OCI-LY1 (cell line): ENCODE measurements at regions not wholly inside any gene's neighbourhood (a gene's known extent, or its start where the extent isn't known, plus 50 kb on each side); places are given as distances from the start of the nearest gene placed in this dataset.

Experiments
- H2AFZ ChIP-seq: fragments of 200-600 bp; sonication (generic), shearing (Covaris generic); 2 replicates; pipeline ENCODE4 v1.6.0; 2014; ENCODE audit warnings: antibody characterized with exemption, mild to moderate bottlenecking, low read length
- H3F3A ChIP-seq: fragments of 200-600 bp; sonication (generic), shearing (Covaris generic); 2 replicates; pipeline ENCODE4 v1.6.0; 2014; ENCODE audit warnings: mild to moderate bottlenecking, antibody characterized with exemption, low read length, moderate library complexity; ENCODE audit not compliant: insufficient read depth
- H3K27ac ChIP-seq: fragments of 200-600 bp; sonication (generic); 2 replicates; pipeline ENCODE4 v1.5.1; 2014; ENCODE audit warnings: low read length, mixed run types, mild to moderate bottlenecking, low read depth; ENCODE audit not compliant: poor library complexity, severe bottlenecking
- H3K27me3 ChIP-seq: fragments of 200-600 bp; sonication (generic); 2 replicates; pipeline ENCODE4 v1.6.0; 2014; ENCODE audit warnings: antibody characterized with exemption, mild to moderate bottlenecking, low read length, moderate library complexity; ENCODE audit not compliant: insufficient read depth
- H3K36me3 ChIP-seq: fragments of 200-600 bp; sonication (generic); 2 replicates; pipeline ENCODE4 v1.6.1; 2014; ENCODE audit warnings: mild to moderate bottlenecking, antibody characterized with exemption, low read length, moderate library complexity, mixed read lengths; ENCODE audit not compliant: insufficient read depth
- H3K4me1 ChIP-seq: fragments of 200-600 bp; sonication (generic); 2 replicates; pipeline ENCODE4 v1.5.1; 2014; ENCODE audit warnings: mild to moderate bottlenecking, low read length, moderate library complexity; ENCODE audit not compliant: insufficient read depth, severe bottlenecking
- H3K4me2 ChIP-seq: fragments of 200-600 bp; sonication (generic), shearing (Covaris generic); 2 replicates; pipeline ENCODE4 v1.6.1; 2014; ENCODE audit warnings: low read length
- H3K4me3 ChIP-seq: fragments of 200-600 bp; sonication (generic); 2 replicates; pipeline ENCODE4 v1.5.1; 2014; ENCODE audit warnings: low read length, low read depth, mild to moderate bottlenecking, mixed read lengths; ENCODE audit not compliant: poor library complexity, severe bottlenecking
- H3K79me2 ChIP-seq: fragments of 200-600 bp; shearing (Covaris generic); 2 replicates; pipeline ENCODE4 v1.6.1; 2016; ENCODE audit warnings: mixed run types, low read length, mixed read lengths; ENCODE audit not compliant: insufficient read depth
- H3K9ac ChIP-seq: fragments of 200-600 bp; sonication (generic), shearing (Covaris generic); 2 replicates; pipeline ENCODE4 v1.6.1; 2014; ENCODE audit warnings: mild to moderate bottlenecking, low read length, mixed read lengths
- H3K9me2 ChIP-seq: fragments of 200-600 bp; sonication (generic), shearing (Covaris generic); 2 replicates; pipeline ENCODE4 v1.6.1; 2014; ENCODE audit warnings: low read depth, mild to moderate bottlenecking, low read length, mixed read lengths
- H3K9me3 ChIP-seq: fragments of 200-600 bp; shearing (Covaris generic); 2 replicates; pipeline ENCODE4 v1.6.1; 2014; ENCODE audit warnings: low read length, mixed read lengths
- H4K20me1 ChIP-seq: fragments of 200-600 bp; sonication (generic), shearing (Covaris generic); 2 replicates; pipeline ENCODE4 v1.6.0; 2016; ENCODE audit warnings: mild to moderate bottlenecking, low read length; ENCODE audit not compliant: insufficient read depth
- CTCF ChIP-seq: fragments of 200-600 bp; sonication (generic), shearing (Covaris generic); IDR thresholded peaks from 2 replicates; pipeline ENCODE4 v1.5.1; 2017; ENCODE audit warnings: mild to moderate bottlenecking, antibody characterized with exemption, low read length, moderate library complexity, mixed read lengths
- EZH2 ChIP-seq: fragments of 200-600 bp; sonication (generic), shearing (Covaris generic); IDR thresholded peaks from 2 replicates; pipeline ENCODE4 v1.8.0; 2017; ENCODE audit warnings: borderline replicate concordance, mixed run types, mild to moderate bottlenecking, antibody characterized with exemption, low read length, moderate library complexity, mixed read lengths

GRCh38 chr2:173740639-173741038 is 224.5 kb downstream of the SP3 start:
- Histone ChIP-seq H3K27ac (no peak overlapping the region), H3K36me3 (no peaks in the 10 kb centered on the region), H3K9ac (no peak overlapping the region), H3K4me3 (no peak overlapping the region), H2AFZ (no peak overlapping the region), H3K9me2 (no peaks in the 10 kb centered on the region), H3K9me3 (no peaks in the 10 kb centered on the region), H3K4me2 (no peak overlapping the region), H3F3A (no peaks in the 10 kb centered on the region), H4K20me1 (no peaks in the 10 kb centered on the region), H3K4me1 (no peaks in the 10 kb centered on the region), H3K27me3 (no peaks in the 10 kb centered on the region; the same call in 1 of the 2 replicates), H3K79me2 (no peaks in the 10 kb centered on the region)
- no peak for TF ChIP-seq CTCF
- TF ChIP-seq EZH2 = no peak

GRCh38 chr2:173741759-173742158 is 223.4 kb downstream of the SP3 start:
- Histone ChIP-seq H3F3A (no peaks in the 10 kb centered on the region), H3K4me2 (no peak overlapping the region), H3K9ac (no peak overlapping the region), H3K27ac (no peak overlapping the region), H3K9me3 (no peaks in the 10 kb centered on the region), H3K36me3 (no peaks in the 10 kb centered on the region), H3K27me3 (no peaks in the 10 kb centered on the region; the same call in 1 of the 2 replicates), H3K9me2 (no peaks in the 10 kb centered on the region), H3K4me1 (no peaks in the 10 kb centered on the region), H3K79me2 (no peaks in the 10 kb centered on the region), H2AFZ (no peak overlapping the region), H3K4me3 (no peak overlapping the region), H4K20me1 (no peaks in the 10 kb centered on the region)
- TF ChIP-seq EZH2 (no peak), CTCF (no peak)

- H3K27me3 ChIP-seq = no peaks in the 10 kb centered on the region; the same call in 1 of the 2 replicates
- H3K79me2 ChIP-seq = no peaks in the 10 kb centered on the region
- H3F3A ChIP-seq = no peaks in the 10 kb centered on the region
- H3K9ac ChIP-seq = no peak overlapping the region
- no peaks in the 10 kb centered on the region for H4K20me1 ChIP-seq
- H3K4me1 ChIP-seq = no peaks in the 10 kb centered on the region
- H3K9me2 ChIP-seq = no peaks in the 10 kb centered on the region
- no peak overlapping the region for H3K4me3 ChIP-seq
- no peaks in the 10 kb centered on the region for H3K9me3 ChIP-seq
- no peak overlapping the region for H3K27ac ChIP-seq
- H3K4me2 ChIP-seq = no peak overlapping the region
- no peak overlapping the region for H2AFZ ChIP-seq
- no peaks in the 10 kb centered on the region for H3K36me3 ChIP-seq
- TF ChIP-seq EZH2 = no peak
- no peak for TF ChIP-seq CTCF
Measured at GRCh38 chr2:173747035-173747434, 218.1 kb downstream of the SP3 start.
